ENCODE measurements at regions not wholly inside any gene's neighbourhood (a gene's known extent, or its start where the extent isn't known, plus 50 kb on each side); places are given as distances from the start of the nearest gene placed in this dataset.

DNA sequence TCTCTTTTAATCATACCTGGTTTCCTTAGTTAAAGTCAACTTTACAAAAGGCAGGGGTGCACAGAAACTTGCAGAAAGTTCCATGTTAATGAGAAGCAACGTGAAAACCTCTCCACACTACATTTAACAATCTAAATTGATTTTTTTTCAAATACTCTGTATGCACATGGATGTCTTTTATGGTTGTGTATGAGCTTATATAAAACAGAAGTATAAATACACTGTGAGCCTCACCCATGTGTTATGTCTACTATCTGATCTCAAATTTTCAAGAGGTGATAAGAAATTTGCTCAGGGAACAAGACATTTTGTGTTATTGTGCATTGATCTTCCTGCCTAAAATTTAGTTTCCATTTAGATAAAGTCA is 617.6 kb downstream of the ADCYAP1 start:
- Histone ChIP-seq H3K27ac (no peak overlapping the region), H3K4me1 (no peaks in the 10 kb centered on the region), H3K9me3 (peaks cover 0 to 2% (median 0%) of the 10 kb centered on the region in 4 donors), H3K27me3 (no peaks in the 10 kb centered on the region), H3K4me3 (no peak overlapping the region), H3K36me3 (no peaks in the 10 kb centered on the region)
- TF ChIP-seq EP300 (IDR thresholded peaks at IDR 0.05) (no peak), POLR2A (IDR thresholded peaks at IDR 0.05) (no peak), POLR2AphosphoS5 (IDR thresholded peaks at IDR 0.05) (no peak)
- TF ChIP-seq, protein P1, sequence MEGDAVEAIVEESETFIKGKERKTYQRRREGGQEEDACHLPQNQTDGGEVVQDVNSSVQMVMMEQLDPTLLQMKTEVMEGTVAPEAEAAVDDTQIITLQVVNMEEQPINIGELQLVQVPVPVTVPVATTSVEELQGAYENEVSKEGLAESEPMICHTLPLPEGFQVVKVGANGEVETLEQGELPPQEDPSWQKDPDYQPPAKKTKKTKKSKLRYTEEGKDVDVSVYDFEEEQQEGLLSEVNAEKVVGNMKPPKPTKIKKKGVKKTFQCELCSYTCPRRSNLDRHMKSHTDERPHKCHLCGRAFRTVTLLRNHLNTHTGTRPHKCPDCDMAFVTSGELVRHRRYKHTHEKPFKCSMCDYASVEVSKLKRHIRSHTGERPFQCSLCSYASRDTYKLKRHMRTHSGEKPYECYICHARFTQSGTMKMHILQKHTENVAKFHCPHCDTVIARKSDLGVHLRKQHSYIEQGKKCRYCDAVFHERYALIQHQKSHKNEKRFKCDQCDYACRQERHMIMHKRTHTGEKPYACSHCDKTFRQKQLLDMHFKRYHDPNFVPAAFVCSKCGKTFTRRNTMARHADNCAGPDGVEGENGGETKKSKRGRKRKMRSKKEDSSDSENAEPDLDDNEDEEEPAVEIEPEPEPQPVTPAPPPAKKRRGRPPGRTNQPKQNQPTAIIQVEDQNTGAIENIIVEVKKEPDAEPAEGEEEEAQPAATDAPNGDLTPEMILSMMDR (IDR thresholded peaks at IDR 0.05) = no peak
- WGBS, 2 donors = 25 to 67% methylated on average over 1 of the region's 1 CpG
- intact Hi-C loops (cut with DNase I) = no loop called here
- DNase-seq = no peak

DNA sequence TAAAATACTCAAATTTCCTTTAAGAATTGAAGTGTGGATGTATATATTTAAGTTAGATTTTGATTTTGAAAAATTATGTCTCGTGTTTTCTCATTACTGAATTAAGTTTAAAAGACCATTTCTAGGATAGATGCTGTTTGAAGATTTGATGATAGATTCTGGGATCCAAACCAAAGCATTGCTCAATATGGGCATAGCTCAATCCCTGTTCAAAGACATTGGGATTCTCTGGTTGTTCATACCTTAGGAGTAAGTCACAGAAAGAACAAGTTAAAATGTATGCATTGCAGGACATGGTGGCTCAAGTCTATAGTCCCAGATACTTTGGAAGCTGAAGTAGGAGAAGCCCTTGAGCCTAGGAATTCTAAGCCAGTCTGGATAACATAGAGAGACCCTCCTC is 622.3 kb downstream of the ADCYAP1 start:
- no peaks in the 10 kb centered on the region for H3K36me3 ChIP-seq
- TF ChIP-seq POLR2A (IDR thresholded peaks at IDR 0.05) (no peak), EP300 (IDR thresholded peaks at IDR 0.05) (no peak), POLR2AphosphoS5 (IDR thresholded peaks at IDR 0.05) (no peak)
- TF ChIP-seq, protein P1 (IDR thresholded peaks at IDR 0.05) = no peak
- no peak overlapping the region for H3K4me3 ChIP-seq
- intact Hi-C loops (cut with DNase I) = no loop called here
- no peaks in the 10 kb centered on the region for H3K4me1 ChIP-seq
- 37 to 69% methylated on average over 1 of the region's 1 CpG for WGBS, 2 donors
- H3K9me3 ChIP-seq = peaks cover 0 to 2% (median 0%) of the 10 kb centered on the region in 4 donors
- no peak overlapping the region for H3K27ac ChIP-seq
- no peak for DNase-seq
- H3K27me3 ChIP-seq = no peaks in the 10 kb centered on the region

DNA sequence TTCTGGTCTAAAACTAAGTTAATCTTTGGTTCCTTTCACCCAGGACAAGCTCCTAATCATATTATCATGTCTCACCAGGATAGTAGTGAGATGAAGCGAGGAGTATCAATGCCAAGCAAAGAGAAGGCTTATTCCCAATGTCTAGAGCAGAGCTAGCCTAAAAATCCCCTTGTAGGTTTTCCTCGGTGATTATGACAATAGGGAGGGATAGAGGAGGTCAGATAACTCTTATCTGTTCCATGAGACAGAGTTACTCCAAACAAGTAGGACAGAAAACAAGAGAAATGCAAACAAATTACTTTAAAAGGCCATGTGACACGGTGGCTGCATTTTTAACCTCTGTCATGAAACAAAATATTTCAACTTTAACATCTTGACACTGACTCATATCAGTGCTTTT is 623.1 kb downstream of the ADCYAP1 start:
- intact Hi-C loops (cut with DNase I) = no loop called here
- Histone ChIP-seq H3K4me1 (no peaks in the 10 kb centered on the region), H3K27ac (no peak overlapping the region), H3K27me3 (no peaks in the 10 kb centered on the region), H3K4me3 (no peak overlapping the region), H3K36me3 (no peaks in the 10 kb centered on the region), H3K9me3 (peaks cover 0 to 2% (median 0%) of the 10 kb centered on the region in 4 donors)
- DNase-seq = no peak
- WGBS, 2 donors = 31 to 57% methylated on average over 3 of the region's 3 CpGs
- no peak for TF ChIP-seq EP300 (IDR thresholded peaks at IDR 0.05)

DNA sequence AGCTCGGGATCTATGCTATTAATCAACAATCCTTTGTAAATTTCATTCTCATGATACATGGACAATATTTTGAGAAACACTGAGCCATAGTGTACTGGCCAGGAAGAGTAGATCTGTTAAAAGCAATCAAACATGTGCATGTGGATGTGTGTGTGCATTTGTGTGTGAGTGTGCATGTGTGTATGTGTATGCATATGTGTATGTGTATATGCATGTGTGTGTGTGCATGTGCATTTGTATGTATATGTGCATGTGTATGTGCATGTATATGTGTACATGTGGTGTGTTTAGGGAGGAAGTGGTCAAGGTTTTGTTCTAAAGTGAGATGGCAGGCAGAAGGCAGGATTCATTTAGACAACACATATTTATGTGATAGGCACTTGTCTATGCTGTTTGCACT is 623.8 kb downstream of the ADCYAP1 start:
- H3K27ac ChIP-seq = no peak overlapping the region
- TF ChIP-seq POLR2A (IDR thresholded peaks at IDR 0.05) (no peak), EP300 (IDR thresholded peaks at IDR 0.05) (no peak), POLR2AphosphoS5 (IDR thresholded peaks at IDR 0.05) (no peak)
- TF ChIP-seq, protein P1 (IDR thresholded peaks at IDR 0.05) = no peak
- no peak for DNase-seq
- intact Hi-C loops (cut with DNase I) = no loop called here
- 79 to 89% methylated on average over 1 of the region's 1 CpG for WGBS, 2 donors
- H3K4me1 ChIP-seq = no peaks in the 10 kb centered on the region
- H3K9me3 ChIP-seq = no peaks in the 10 kb centered on the region
- no peaks in the 10 kb centered on the region for H3K36me3 ChIP-seq
- H3K27me3 ChIP-seq = no peaks in the 10 kb centered on the region
- H3K4me3 ChIP-seq = no peak overlapping the region

DNA sequence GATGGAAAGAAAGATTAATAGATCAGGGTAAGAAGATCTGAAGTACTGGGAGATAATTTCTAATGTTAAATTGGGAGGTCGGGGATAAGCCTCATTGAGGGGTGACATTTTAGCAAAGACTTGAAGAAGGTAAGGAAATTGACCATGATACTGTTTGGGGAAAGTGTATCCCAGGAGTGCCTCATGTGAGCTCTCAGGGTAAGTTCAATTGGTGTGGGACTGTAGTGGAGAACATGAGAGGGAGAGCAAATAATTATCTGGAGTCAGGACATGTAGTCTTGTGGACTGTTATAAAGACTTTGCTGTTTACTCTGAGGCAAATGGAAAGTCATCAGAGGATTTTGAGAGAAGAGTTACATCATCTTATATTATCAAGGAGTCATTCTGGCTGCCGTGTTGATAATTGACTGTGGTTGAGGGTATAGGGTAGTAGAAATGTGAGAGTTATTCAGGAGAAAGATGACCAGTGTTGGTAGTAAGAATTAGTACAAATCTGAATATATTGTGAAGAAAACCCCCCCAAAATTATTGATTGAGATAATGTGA is 624.4 kb downstream of the ADCYAP1 start:
- Histone ChIP-seq H3K27me3 (no peaks in the 10 kb centered on the region), H3K4me3 (no peak overlapping the region), H3K27ac (no peak overlapping the region), H3K9me3 (no peaks in the 10 kb centered on the region), H3K4me1 (no peaks in the 10 kb centered on the region), H3K36me3 (no peaks in the 10 kb centered on the region)
- WGBS, 2 donors = 79% methylated on average over 2 of the region's 2 CpGs
- intact Hi-C loops (cut with DNase I) = no loop called here
- DNase-seq = no peak
- TF ChIP-seq, protein P1 (IDR thresholded peaks at IDR 0.05) = no peak
- TF ChIP-seq POLR2AphosphoS5 (IDR thresholded peaks at IDR 0.05) (no peak), EP300 (IDR thresholded peaks at IDR 0.05) (no peak), POLR2A (IDR thresholded peaks at IDR 0.05) (no peak)

All from sigmoid colon (tissue), 6 donors.